Skeletal muscle cell (primary cell): ENCODE measurements at regions not wholly inside any gene's neighbourhood (a gene's known extent, or its start where the extent isn't known, plus 50 kb on each side); places are given as distances from the start of the nearest gene placed in this dataset.

Source experiments
- DNase-seq: peaks from one replicate; pipeline ENCODE4 v3.0.0-alpha.2; 2010; ENCODE audit warnings: low read depth
- H3K4me3 ChIP-seq: 2 replicates; pipeline ENCODE4 v1.5.1; 2011; ENCODE audit warnings: low read depth, mild to moderate bottlenecking, control low read depth, low read length, moderate library complexity

GRCh38 chr16:85971902-85972638 is 73.1 kb downstream of the IRF8 start:
- DNase-seq = no peak
- H3K4me3 ChIP-seq = no peak overlapping the region

- H3K4me3 ChIP-seq = no peak overlapping the region
- DNase-seq = no peak
These were observed 75.7 kb downstream of the IRF8 start for GRCh38 chr16:85974428-85975375.

GRCh38 chr16:85975451-85975981 is 76.6 kb downstream of the IRF8 start:
- H3K4me3 ChIP-seq = no peak overlapping the region
- DNase-seq = no peak

- no peak for DNase-seq
These were observed 79.4 kb downstream of the IRF8 start for GRCh38 chr16:85978291-85978775.

GRCh38 chr16:85978976-85979375 is 80.0 kb downstream of the IRF8 start:
- no peak overlapping the region for H3K4me3 ChIP-seq
- no peak for DNase-seq

More at GRCh38 chr16:85978291-85978775, 79.4 kb downstream of the IRF8 start:
- H3K4me3 ChIP-seq = no peak overlapping the region

- no peak overlapping the region for H3K4me3 ChIP-seq
- no peak for DNase-seq
These were observed 80.6 kb downstream of the IRF8 start for GRCh38 chr16:85979605-85980004.

GRCh38 chr16:85980686-85981085 is 81.7 kb downstream of the IRF8 start:
- H3K4me3 ChIP-seq = no peak overlapping the region
- no peak for DNase-seq

GRCh38 chr16:85981826-85982562 is 83.0 kb downstream of the IRF8 start:
- DNase-seq = no peak
- H3K4me3 ChIP-seq = no peak overlapping the region

GRCh38 chr16:85982563-85982939 is 83.6 kb downstream of the IRF8 start:
- H3K4me3 ChIP-seq = no peak overlapping the region
- DNase-seq = no peak

- no peak for DNase-seq
- H3K4me3 ChIP-seq = no peak overlapping the region
These were observed 84.1 kb downstream of the IRF8 start for GRCh38 chr16:85983064-85983463.

GRCh38 chr16:85983606-85984230 is 84.8 kb downstream of the IRF8 start:
- no peak for DNase-seq
- H3K4me3 ChIP-seq = no peak overlapping the region

- H3K4me3 ChIP-seq = no peak overlapping the region
- no peak for DNase-seq
These were observed 85.4 kb downstream of the IRF8 start for GRCh38 chr16:85984231-85984880.

- no peak for DNase-seq
- H3K4me3 ChIP-seq = no peak overlapping the region
These were observed 86.0 kb downstream of the IRF8 start for GRCh38 chr16:85984947-85985451.

GRCh38 chr16:85986931-85987749 is 88.2 kb downstream of the IRF8 start:
- DNase-seq = no peak
- H3K4me3 ChIP-seq = no peak overlapping the region

- no peak overlapping the region for H3K4me3 ChIP-seq
- DNase-seq = no peak
These were observed 88.8 kb downstream of the IRF8 start for GRCh38 chr16:85987750-85988078.

- no peak overlapping the region for H3K4me3 ChIP-seq
- DNase-seq = no peak
These were observed 89.3 kb downstream of the IRF8 start for GRCh38 chr16:85988306-85988705.

- H3K4me3 ChIP-seq = no peak overlapping the region
- no peak for DNase-seq
These were observed 89.9 kb downstream of the IRF8 start for GRCh38 chr16:85988723-85989313.
